Smooth muscle cell (in vitro differentiated cells): ENCODE measurements at regions not wholly inside any gene's neighbourhood (a gene's known extent, or its start where the extent isn't known, plus 50 kb on each side); places are given as distances from the start of the nearest gene placed in this dataset.

Source experiments
- DNase-seq: peaks from one replicate; lab custom pipeline; 2025; ENCODE audit not compliant: unreplicated experiment; lab: John Stamatoyannopoulos, UW
- H2AFZ ChIP-seq: fragments of 200-600 bp; sonication (generic); 2 replicates; pipeline ENCODE4 v1.6.0; 2016; ENCODE audit warnings: antibody characterized with exemption, low read depth, mild to moderate bottlenecking
- H3F3A ChIP-seq: fragments of 200-600 bp; sonication (generic); 2 replicates; pipeline ENCODE4 v1.6.0; 2017; ENCODE audit warnings: antibody characterized with exemption, low read depth
- H3K27ac ChIP-seq: fragments of 200-600 bp; sonication (generic); 2 replicates; pipeline ENCODE4 v1.5.1; 2016; ENCODE audit warnings: low read depth, mild to moderate bottlenecking
- H3K27me3 ChIP-seq: fragments of 200-600 bp; sonication (generic); 2 replicates; pipeline ENCODE4 v1.6.1; 2016; ENCODE audit warnings: low read depth, mild to moderate bottlenecking
- H3K36me3 ChIP-seq: fragments of 200-600 bp; sonication (generic); 2 replicates; pipeline ENCODE4 v1.5.1; 2016; ENCODE audit warnings: low read depth
- H3K4me1 ChIP-seq: fragments of 200-600 bp; sonication (generic); 2 replicates; pipeline ENCODE4 v1.5.1; 2016; ENCODE audit warnings: low read depth
- H3K4me2 ChIP-seq: fragments of 200-600 bp; sonication (generic); 2 replicates; pipeline ENCODE4 v1.6.0; 2016; ENCODE audit warnings: mild to moderate bottlenecking
- H3K4me3 ChIP-seq: fragments of 200-600 bp; sonication (generic); 2 replicates; pipeline ENCODE4 v1.5.1; 2016; ENCODE audit warnings: mild to moderate bottlenecking
- H3K79me2 ChIP-seq: fragments of 200-600 bp; sonication (generic); 2 replicates; pipeline ENCODE4 v1.6.0; 2016; ENCODE audit warnings: low read depth, mild to moderate bottlenecking
- H3K9ac ChIP-seq: fragments of 200-600 bp; sonication (generic); 2 replicates; pipeline ENCODE4 v1.6.0; 2016; ENCODE audit warnings: low read depth
- H3K9me3 ChIP-seq: fragments of 200-600 bp; sonication (generic); replicated peaks from 2 replicates; pipeline ENCODE4 v1.5.1; 2016; ENCODE audit warnings: low read depth
- H4K20me1 ChIP-seq: fragments of 200-600 bp; sonication (generic); 2 replicates; pipeline ENCODE4 v1.6.0; 2016; ENCODE audit warnings: low read depth
- CTCF ChIP-seq: fragments of 200-600 bp; sonication (generic); IDR thresholded peaks from 2 replicates; pipeline ENCODE4 v1.5.1; 2017; ENCODE audit warnings: borderline replicate concordance, mild to moderate bottlenecking, antibody characterized with exemption; ENCODE audit not compliant: insufficient read depth, poor library complexity, severe bottlenecking
- WGBS: methylation state at CpG from one replicate; pipeline ENCODE4 v1.1.7; 2016; ENCODE audit warnings: low lambda C conversion rate; 5-methylcytosine and 5-hydroxymethylcytosine counted together

DNA sequence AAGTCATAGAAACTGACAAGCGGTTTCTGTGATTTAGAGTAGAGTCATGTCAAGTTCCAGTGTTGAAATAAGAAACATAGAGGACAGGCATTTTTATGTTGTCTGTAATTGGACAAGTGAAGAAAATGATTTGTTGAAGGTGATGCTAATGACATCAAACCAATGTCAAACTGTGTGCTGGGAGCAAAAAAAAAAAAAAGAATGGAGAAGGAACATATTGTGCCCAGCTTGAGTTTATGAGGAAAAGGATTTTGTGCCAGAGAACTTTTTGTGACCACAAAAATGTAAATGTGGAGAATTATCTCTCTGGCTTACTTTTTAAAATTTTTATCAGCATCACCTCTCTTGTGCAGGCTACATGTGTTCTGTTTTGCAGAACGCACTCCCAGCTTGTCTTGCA, 495.7 kb downstream of the RAPGEF2 start:
- H3K27me3 ChIP-seq, result no peaks in the 10 kb centered on the region
- no peaks in the 10 kb centered on the region for H3K9me3 ChIP-seq
- H3K36me3 ChIP-seq, result no peaks in the 10 kb centered on the region
- H3K79me2 ChIP-seq, result no peaks in the 10 kb centered on the region
- H3K9ac ChIP-seq, result no peak overlapping the region
- no peaks in the 10 kb centered on the region for H4K20me1 ChIP-seq
- H2AFZ ChIP-seq, result no peak overlapping the region
- WGBS, result 81% methylated on average over 2 of the region's 2 CpGs
- no peaks in the 10 kb centered on the region for H3F3A ChIP-seq
- peak overlapping the region; percentile 1 for H3K4me3 ChIP-seq
- no peak overlapping the region for H3K4me2 ChIP-seq
- peaks cover 13% of the 10 kb centered on the region for H3K4me1 ChIP-seq
- no peak overlapping the region for H3K27ac ChIP-seq
- DNase-seq, result no peak
- TF ChIP-seq CTCF, result no peak

- no peaks in the 10 kb centered on the region for H3K27me3 ChIP-seq
- H3K9ac ChIP-seq, result no peak overlapping the region
- H3K27ac ChIP-seq, result no peak overlapping the region
- H4K20me1 ChIP-seq, result no peaks in the 10 kb centered on the region
- no peaks in the 10 kb centered on the region for H3K4me1 ChIP-seq
- no peaks in the 10 kb centered on the region for H3K36me3 ChIP-seq
- no peaks in the 10 kb centered on the region for H3F3A ChIP-seq
- no peaks in the 10 kb centered on the region for H3K9me3 ChIP-seq
- whole genome bisulfite sequencing, result 93% methylated on average over 2 of the region's 2 CpGs
- H2AFZ ChIP-seq, result no peak overlapping the region
- no peak for DNase-seq
- TF ChIP-seq CTCF, result no peak
- no peak overlapping the region for H3K4me2 ChIP-seq
- H3K4me3 ChIP-seq, result peak overlapping the region; percentile 1
- H3K79me2 ChIP-seq, result no peaks in the 10 kb centered on the region
Measured at GRCh38 chr4:159600061-159600460, 497.2 kb downstream of the RAPGEF2 start.

- H3K9ac ChIP-seq, result no peak overlapping the region
- no peak overlapping the region for H2AFZ ChIP-seq
- WGBS, result 23% methylated on average over 3 of the region's 3 CpGs
- no peak for DNase-seq
- H3K4me2 ChIP-seq, result no peak overlapping the region
- H4K20me1 ChIP-seq, result no peaks in the 10 kb centered on the region
- H3K4me1 ChIP-seq, result peaks cover 17% of the 10 kb centered on the region
- H3K36me3 ChIP-seq, result no peaks in the 10 kb centered on the region
- no peaks in the 10 kb centered on the region for H3F3A ChIP-seq
- TF ChIP-seq CTCF, result no peak
- H3K9me3 ChIP-seq, result no peaks in the 10 kb centered on the region
- H3K27ac ChIP-seq, result no peak overlapping the region
- H3K79me2 ChIP-seq, result no peaks in the 10 kb centered on the region
- H3K27me3 ChIP-seq, result no peaks in the 10 kb centered on the region
- H3K4me3 ChIP-seq, result no peak overlapping the region
Measured at GRCh38 chr4:159604781-159605180, 501.9 kb downstream of the RAPGEF2 start.

GRCh38 chr4:159606835-159607234, 504.0 kb downstream of the RAPGEF2 start:
- Histone ChIP-seq H3K27ac (peak overlapping the region; percentile 28), H3F3A (no peaks in the 10 kb centered on the region), H3K4me2 (no peak overlapping the region), H3K36me3 (no peaks in the 10 kb centered on the region), H4K20me1 (no peaks in the 10 kb centered on the region), H3K4me3 (no peak overlapping the region), H3K9me3 (no peaks in the 10 kb centered on the region), H3K9ac (no peak overlapping the region), H3K27me3 (no peaks in the 10 kb centered on the region), H2AFZ (no peak overlapping the region), H3K79me2 (no peaks in the 10 kb centered on the region), H3K4me1 (peaks cover 17% of the 10 kb centered on the region)
- no peak for TF ChIP-seq CTCF
- DNase-seq, result no peak
